ENCODE measurements at regions not wholly inside any gene's neighbourhood (a gene's known extent, or its start where the extent isn't known, plus 50 kb on each side); places are given as distances from the start of the nearest gene placed in this dataset.
"Not testable (repeated sequence)": the region's sequence is repeated elsewhere in the genome, so short reads cannot be mapped to it uniquely, and the experiment has no call there.

DNA sequence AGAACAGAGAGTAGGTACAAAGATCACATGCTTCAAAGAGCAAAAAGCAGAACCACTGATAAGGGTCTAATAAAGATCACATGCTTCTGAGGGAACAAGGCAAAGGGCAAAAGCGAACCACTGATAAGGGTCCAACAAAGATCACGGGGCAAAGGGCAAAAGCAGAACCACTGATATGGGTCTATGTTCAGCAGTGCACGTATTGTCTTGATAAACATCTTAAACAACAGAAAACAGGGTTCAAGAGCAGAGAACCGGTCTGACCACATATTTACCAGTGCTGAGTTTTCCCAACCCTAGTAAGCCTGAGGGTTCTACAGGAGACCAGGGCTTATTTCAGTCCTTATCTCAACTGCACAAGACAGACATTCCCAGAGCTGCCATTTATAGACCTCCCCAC is 362.7 kb upstream of the ATXN7L3B start:
- not testable (repeated sequence) for DNase-seq

GRCh38 chr12:74185360-74185759 is 352.3 kb upstream of the ATXN7L3B start:
- no peak for DNase-seq

- DNase-seq, result no peak
Measured at GRCh38 chr12:74193191-74193590, 344.4 kb upstream of the ATXN7L3B start.

GRCh38 chr12:74204236-74204635 is 333.4 kb upstream of the ATXN7L3B start:
- no peak for DNase-seq

- DNase-seq, result no peak
Measured at GRCh38 chr12:74227846-74228545, 309.6 kb upstream of the ATXN7L3B start.

DNA sequence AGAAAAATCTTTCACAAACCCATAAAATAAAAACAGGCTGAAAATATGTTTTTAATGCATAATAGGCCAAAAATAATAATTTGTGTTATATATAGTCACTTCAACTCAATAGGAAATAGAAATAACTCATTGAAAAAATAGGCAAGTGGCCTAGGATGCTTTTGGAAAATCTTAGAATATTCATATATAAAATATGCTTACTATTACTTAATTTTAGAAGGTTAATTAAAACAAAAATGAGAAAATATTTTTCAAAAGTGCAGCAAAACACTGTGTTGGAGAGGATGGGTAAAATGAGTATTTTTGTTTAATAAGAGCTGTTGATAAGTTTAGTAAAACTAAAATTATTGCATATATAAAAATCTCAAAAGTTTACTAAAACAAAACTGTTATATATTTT is 308.0 kb upstream of the ATXN7L3B start:
- DNase-seq, result no peak

DNA sequence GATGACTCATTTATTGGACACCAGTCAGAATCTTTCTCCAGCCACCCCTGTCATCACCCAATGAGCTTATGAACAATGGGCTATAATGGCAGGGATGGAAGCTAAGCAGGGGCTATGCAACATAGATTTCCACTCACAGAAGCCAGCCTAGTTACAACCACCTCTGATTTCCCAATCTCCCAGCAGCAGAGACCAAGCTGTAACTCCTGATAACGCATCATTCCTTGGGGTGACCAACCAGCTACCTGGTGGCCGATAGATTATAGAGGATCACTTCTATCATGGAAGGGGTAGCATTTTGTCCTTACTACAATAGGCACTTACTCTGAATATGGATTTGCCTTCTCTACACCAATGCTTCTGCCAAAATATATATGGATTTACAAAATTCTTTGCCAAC is 302.3 kb upstream of the ATXN7L3B start:
- DNase-seq, result no peak

DNA sequence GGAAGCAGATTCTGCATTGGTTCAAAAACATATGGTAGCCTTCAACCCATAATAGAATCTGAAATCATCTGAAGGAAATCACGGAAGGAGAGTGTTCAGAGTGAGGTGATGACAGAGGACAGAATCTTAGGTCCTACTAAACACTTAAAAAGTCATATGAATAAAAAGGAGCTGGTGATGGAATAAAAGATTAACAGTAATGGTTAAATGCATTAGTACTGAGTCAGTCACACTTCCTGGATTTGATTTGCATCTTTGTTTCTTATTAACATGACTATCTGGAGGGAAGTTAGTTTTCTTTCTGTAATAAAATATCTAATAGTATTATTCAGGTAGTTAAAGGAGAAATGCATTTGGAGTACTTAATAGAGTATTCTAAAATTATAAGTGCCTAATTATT is 296.3 kb upstream of the ATXN7L3B start:
- no peak for DNase-seq

DNA sequence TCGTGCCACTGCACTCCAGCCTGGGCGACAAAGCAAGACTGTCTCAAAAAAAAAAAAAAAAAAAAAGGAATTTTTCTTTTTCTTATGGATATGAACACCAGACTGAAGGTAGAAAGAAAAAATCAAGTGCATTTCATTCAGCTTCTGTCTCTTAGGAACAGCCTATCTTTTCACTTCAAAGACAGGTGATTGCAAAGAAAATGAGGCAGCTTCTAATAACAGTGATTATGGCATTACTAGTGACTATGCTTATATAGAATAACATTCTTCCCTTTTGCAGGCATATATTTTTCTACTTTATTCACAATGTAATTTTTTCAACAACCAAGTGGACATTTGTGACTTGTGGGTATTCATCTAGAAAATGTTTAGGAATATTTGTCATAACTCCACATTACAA is 295.5 kb upstream of the ATXN7L3B start:
- DNase-seq, result no peak

GRCh38 chr12:74245458-74245857 is 292.2 kb upstream of the ATXN7L3B start:
- DNase-seq, result no peak

DNA sequence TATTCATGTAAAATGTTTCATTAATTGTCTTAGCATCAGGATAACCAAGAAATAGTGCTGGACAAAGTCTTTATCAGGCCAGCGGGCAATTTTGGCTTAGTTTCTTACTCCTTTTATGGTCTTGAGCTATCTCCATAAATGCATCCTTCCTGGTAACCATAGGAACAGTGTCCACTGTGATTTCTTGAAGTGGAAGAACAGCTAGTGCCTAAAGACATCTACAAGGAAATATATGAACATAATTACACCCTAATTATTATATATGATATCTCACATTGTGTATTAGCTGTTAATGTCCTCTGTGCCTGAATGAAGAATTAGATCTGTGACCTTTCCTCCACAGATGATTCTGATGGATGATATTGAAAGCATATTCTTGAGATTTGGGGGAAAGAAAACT is 286.7 kb upstream of the ATXN7L3B start:
- DNase-seq, result no peak

DNA sequence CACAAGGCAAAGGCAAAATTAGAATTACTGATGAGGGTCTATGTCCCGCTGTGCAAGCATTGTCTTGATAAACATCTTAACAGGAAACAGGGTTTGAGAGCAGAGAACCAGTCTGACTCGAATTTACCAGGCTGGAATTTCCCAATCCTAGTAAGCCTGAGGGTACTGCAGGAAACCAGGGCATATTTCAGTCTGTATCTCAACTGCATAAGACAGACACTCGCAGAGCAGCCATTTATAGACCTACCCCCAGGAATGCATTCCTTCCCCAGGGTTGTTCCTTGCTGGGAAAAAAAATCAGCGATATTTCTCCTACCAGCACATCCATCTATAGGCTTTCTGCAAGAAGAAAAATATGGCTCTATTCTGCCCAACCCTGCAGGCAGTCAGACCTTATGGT is 283.8 kb upstream of the ATXN7L3B start:
- DNase-seq, result not testable (repeated sequence)

DNA sequence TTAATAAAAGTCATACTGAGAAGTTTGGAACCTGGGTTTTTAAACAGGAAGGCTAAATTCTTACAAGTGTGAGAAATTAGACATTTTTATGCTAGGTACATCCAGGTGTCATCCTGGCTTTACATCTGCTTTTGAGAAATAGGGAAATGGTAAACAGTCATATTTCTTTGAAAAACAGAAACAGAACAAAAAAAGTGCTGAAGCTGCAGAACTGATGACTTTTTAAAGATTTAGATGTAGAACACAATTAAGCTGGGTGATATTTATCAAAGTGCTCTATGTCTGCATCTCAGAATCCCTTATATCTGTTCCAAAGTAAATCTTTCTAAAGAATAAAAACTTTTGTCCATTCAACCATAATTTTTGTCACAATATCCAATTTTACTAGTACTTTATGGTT is 282.9 kb upstream of the ATXN7L3B start:
- no peak for DNase-seq

- no peak for DNase-seq
Measured at GRCh38 chr12:74259199-74259598, 278.4 kb upstream of the ATXN7L3B start.

- no peak for DNase-seq
Measured at GRCh38 chr12:74264692-74265091, 272.9 kb upstream of the ATXN7L3B start.

- not testable (repeated sequence) for DNase-seq
Measured at GRCh38 chr12:74269355-74269754, 268.3 kb upstream of the ATXN7L3B start.

- DNase-seq, result no peak
Measured at GRCh38 chr12:74280156-74280655, 257.4 kb upstream of the ATXN7L3B start.

- not testable (repeated sequence) for DNase-seq
Measured at GRCh38 chr12:74281401-74282180, 256.0 kb upstream of the ATXN7L3B start.

- no peak for DNase-seq
Measured at GRCh38 chr12:74283646-74284045, 254.0 kb upstream of the ATXN7L3B start.

GRCh38 chr12:74285773-74286172 is 251.9 kb upstream of the ATXN7L3B start:
- no peak for DNase-seq

DNA sequence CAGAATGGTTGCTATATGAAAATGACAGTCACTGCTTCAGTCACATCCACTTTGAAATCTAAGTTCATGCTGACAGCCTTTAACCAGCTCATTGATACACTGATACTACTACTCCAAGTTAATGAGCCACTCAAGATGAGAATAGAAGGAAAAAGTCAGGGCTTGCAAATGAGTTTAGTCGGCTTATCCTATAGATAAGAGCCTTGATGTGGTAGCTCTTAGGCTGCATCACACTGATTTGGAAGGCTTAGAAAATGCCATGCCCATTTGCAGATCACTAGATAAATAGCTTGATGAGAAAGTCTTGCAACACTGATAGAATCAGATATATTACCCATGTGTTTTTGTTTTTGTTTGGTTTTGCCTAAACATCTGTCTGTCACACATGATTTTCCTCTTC is 251.4 kb upstream of the ATXN7L3B start:
- no peak for DNase-seq

GRCh38 chr12:74292351-74293194 is 245.1 kb upstream of the ATXN7L3B start:
- no peak for DNase-seq

GRCh38 chr12:74293689-74294131 is 243.9 kb upstream of the ATXN7L3B start:
- DNase-seq, result no peak

Measured in NCI-H226 (cell line).